H1 (cell line): ENCODE measurements at regions not wholly inside any gene's neighbourhood (a gene's known extent, or its start where the extent isn't known, plus 50 kb on each side); places are given as distances from the start of the nearest gene placed in this dataset.

ENCODE experiments used
- CTCF ChIA-PET: fragments of 300-600 bp; sonication (Branson Sonifier 250); formaldehyde crosslinking; loops from one replicate; lab custom pipeline; 2021; ENCODE audit not compliant: partially characterized antibody; lab: Charles Lee
- POLR2A ChIA-PET: fragments of 300-600 bp; sonication (Branson Sonifier 250); formaldehyde crosslinking; loops from one replicate; lab custom pipeline; 2021; ENCODE audit warnings: inconsistent platforms; ENCODE audit not compliant: partially characterized antibody; lab: Charles Lee
- DNase-seq, 2 experiments: peaks; one replicate each; pipeline versions ENCODE4 v3.0.0 to v3.0.0-alpha.2; 2010 to 2022; ENCODE audit warnings: low spot score in 2 of 2, low read depth in 1 of 2, mixed read lengths in 1 of 2
- FAIRE-seq: peaks from 2 replicates; lab custom pipeline; 2011; peaks lifted over from hg19 to GRCh38; lab: Jason Lieb, UNC
- H2AFZ ChIP-seq: 2 replicates; pipeline ENCODE4 v1.8.1; 2012; ENCODE audit warnings: low read length, inconsistent platforms
- H2AK5ac ChIP-seq: 2 replicates; pipeline ENCODE4 v1.6.1; 2013; ENCODE audit warnings: low read depth, low read length
- H2BK120ac ChIP-seq: replicated peaks from 2 replicates; pipeline ENCODE3; 2013; ENCODE audit warnings: low read depth, low read length, inconsistent platforms
- H2BK12ac ChIP-seq: 2 replicates; pipeline ENCODE4 v1.6.1; 2013; ENCODE audit warnings: low read depth, low read length
- H2BK15ac ChIP-seq: 2 replicates; pipeline ENCODE4 v1.6.1; 2013; ENCODE audit warnings: low read length
- H2BK20ac ChIP-seq: 2 replicates; pipeline ENCODE4 v1.6.1; 2013; ENCODE audit warnings: low read length
- H2BK5ac ChIP-seq: 2 replicates; pipeline ENCODE4 v1.6.1; 2013; ENCODE audit warnings: low read depth, low read length
- H3K14ac ChIP-seq: 2 replicates; pipeline ENCODE4 v1.6.1; 2013; ENCODE audit warnings: inconsistent platforms; ENCODE audit not compliant: insufficient read length
- H3K18ac ChIP-seq: 2 replicates; pipeline ENCODE4 v1.6.1; 2013; ENCODE audit warnings: low read length; ENCODE audit errors: extremely low read depth
- H3K23ac ChIP-seq: 2 replicates; pipeline ENCODE4 v1.6.1; 2013; ENCODE audit warnings: inconsistent platforms; ENCODE audit not compliant: insufficient read length
- H3K23me2 ChIP-seq: 2 replicates; pipeline ENCODE4 v1.6.1; 2013; ENCODE audit warnings: low read depth, low read length
- H3K27ac ChIP-seq: 2 replicates; pipeline ENCODE4 v1.6.1; 2011; ENCODE audit warnings: low read depth, low read length, inconsistent platforms
- H3K27me3 ChIP-seq, 4 experiments: replicated peaks in 1 of 4; 1 replicate in 1 of 4; 2 replicates in 3 of 4; pipeline versions ENCODE4 v1.6.1 to v1.8.1; 2011 to 2013; ENCODE audit warnings: low read length in 3 of 4, mild to moderate bottlenecking in 3 of 4, inconsistent platforms in 2 of 4, mixed read lengths in 2 of 4, moderate library complexity in 1 of 4; ENCODE audit not compliant: control insufficient read depth in 3 of 4, insufficient read depth in 3 of 4; ENCODE audit errors: extremely low read depth in 1 of 4
- H3K36me3 ChIP-seq, 4 experiments: 2 replicates each; pipeline versions ENCODE4 v1.6.1 to v1.8.1; 2011 to 2013; ENCODE audit warnings: mild to moderate bottlenecking in 4 of 4, low read length in 3 of 4, moderate library complexity in 2 of 4, control low read depth in 1 of 4, inconsistent platforms in 1 of 4; ENCODE audit not compliant: insufficient read depth in 4 of 4, control insufficient read depth in 2 of 4
- H3K4ac ChIP-seq: replicated peaks from 2 replicates; pipeline ENCODE3; 2013; ENCODE audit warnings: low read length, low read depth, mixed read lengths, inconsistent platforms; ENCODE audit not compliant: insufficient read length
- H3K4me1 ChIP-seq, 4 experiments: replicated peaks in 1 of 4; 1 replicate in 1 of 4; 2 replicates in 3 of 4; pipeline versions ENCODE4 v1.6.1 to v1.8.1; 2011 to 2013; ENCODE audit warnings: low read length in 3 of 4, inconsistent platforms in 2 of 4, mixed read lengths in 1 of 4; ENCODE audit not compliant: insufficient read depth in 4 of 4, control insufficient read depth in 3 of 4
- H3K4me2 ChIP-seq, 2 experiments: 2 replicates each; pipeline versions ENCODE4 v1.6.1 to v1.8.1; 2011 to 2013; ENCODE audit warnings: low read depth in 2 of 2, low read length in 2 of 2, control low read depth in 1 of 2, inconsistent platforms in 1 of 2, mild to moderate bottlenecking in 1 of 2; ENCODE audit not compliant: insufficient read depth in 1 of 2
- H3K4me3 ChIP-seq, 4 experiments: fragments of 200-600, 300-600 bp in 1 of 4; sonication (generic), shearing (Covaris generic), sonication (Bioruptor Twin) in 1 of 4; 2 replicates each; pipeline versions ENCODE4 v1.5.1 to v1.8.1; 2011 to 2016; ENCODE audit warnings: low read length in 4 of 4, low read depth in 3 of 4, control low read depth in 2 of 4, inconsistent platforms in 2 of 4, mild to moderate bottlenecking in 2 of 4, mixed read lengths in 1 of 4, moderate library complexity in 1 of 4; ENCODE audit not compliant: insufficient read depth in 2 of 4; ENCODE audit errors: extremely low read depth in 1 of 4
- H3K56ac ChIP-seq: replicated peaks from 2 replicates; pipeline ENCODE3; 2013; ENCODE audit warnings: low read depth, mild to moderate bottlenecking, mixed read lengths, low read length, inconsistent platforms; ENCODE audit not compliant: insufficient read length
- H3K79me1 ChIP-seq: 2 replicates; pipeline ENCODE4 v1.6.1; 2013; ENCODE audit warnings: low read depth, low read length, control low read depth
- H3K79me2 ChIP-seq, 2 experiments: 2 replicates each; pipeline versions ENCODE4 v1.6.1 to v1.8.1; 2012 to 2013; ENCODE audit warnings: low read length in 2 of 2, mild to moderate bottlenecking in 2 of 2, inconsistent platforms in 1 of 2; ENCODE audit not compliant: insufficient read depth in 2 of 2, control insufficient read depth in 1 of 2
- H3K9ac ChIP-seq, 4 experiments: replicated peaks in 1 of 4; 1 replicate in 1 of 4; 2 replicates in 3 of 4; pipeline versions ENCODE4 v1.6.1 to v1.8.1; 2011 to 2013; ENCODE audit warnings: low read depth in 3 of 4, low read length in 3 of 4, control low read depth in 2 of 4, mild to moderate bottlenecking in 2 of 4, moderate library complexity in 2 of 4, inconsistent platforms in 1 of 4; ENCODE audit errors: extremely low read depth in 1 of 4
- H3K9me3 ChIP-seq, 2 experiments: 2 replicates each; pipeline versions ENCODE4 v1.6.1 to v1.8.1; 2012 to 2013; ENCODE audit warnings: mild to moderate bottlenecking in 2 of 2, moderate library complexity in 2 of 2, control low read depth in 1 of 2, inconsistent platforms in 1 of 2, low read depth in 1 of 2, low read length in 1 of 2, mixed read lengths in 1 of 2; ENCODE audit not compliant: insufficient read depth in 2 of 2
- H4K20me1 ChIP-seq, 2 experiments: replicated peaks in 1 of 2; 2 replicates each; pipeline versions ENCODE3 to v1.8.1; 2011 to 2013; ENCODE audit warnings: inconsistent platforms in 2 of 2, low read length in 2 of 2, mild to moderate bottlenecking in 1 of 2; ENCODE audit not compliant: insufficient read depth in 2 of 2, control insufficient read depth in 1 of 2
- H4K5ac ChIP-seq: 2 replicates; pipeline ENCODE4 v1.6.1; 2013; ENCODE audit warnings: low read length, low read depth, mixed read lengths, inconsistent platforms; ENCODE audit not compliant: insufficient read length
- H4K8ac ChIP-seq: 2 replicates; pipeline ENCODE4 v1.8.0; 2013; ENCODE audit warnings: mild to moderate bottlenecking, moderate library complexity, low read length, inconsistent platforms; ENCODE audit not compliant: insufficient read depth; ENCODE audit errors: extremely low read depth
- H4K91ac ChIP-seq: replicated peaks from 2 replicates; pipeline ENCODE3; 2013; ENCODE audit warnings: low read length, mixed read lengths, inconsistent platforms; ENCODE audit not compliant: insufficient read length
- CREB1 ChIP-seq: IDR thresholded peaks from 2 replicates; pipeline ENCODE4 v1.6.1; 2012; ENCODE audit warnings: inconsistent platforms
- EGR1 ChIP-seq: IDR thresholded peaks from 2 replicates; pipeline ENCODE4 v1.6.1; 2011; ENCODE audit warnings: low read depth, low read length, borderline replicate concordance
- KDM4A ChIP-seq: IDR thresholded peaks from one replicate; pipeline ENCODE4 v1.7.1; 2012; ENCODE audit warnings: low read depth, mild to moderate bottlenecking, moderate library complexity, low read length, inconsistent platforms; ENCODE audit not compliant: severe bottlenecking
- RAD21 ChIP-seq, 2 experiments: IDR thresholded peaks in 1 of 2; conservative IDR thresholded peaks in 1 of 2; 2 replicates each; pipeline ENCODE4 v1.6.1; 2011; ENCODE audit warnings: low read depth in 2 of 2, low read length in 2 of 2, improper control_type of control experiment in 1 of 2, inconsistent platforms in 1 of 2, mild to moderate bottlenecking in 1 of 2, moderate library complexity in 1 of 2
- RFX5 ChIP-seq: IDR thresholded peaks from 2 replicates; pipeline ENCODE4 v1.6.1; 2011; ENCODE audit warnings: low read depth, low read length, improper control_type of control experiment, borderline replicate concordance
- RXRA ChIP-seq: IDR thresholded peaks from 2 replicates; pipeline ENCODE4 v1.6.1; 2011; ENCODE audit warnings: low read depth, mild to moderate bottlenecking, low read length, moderate library complexity; ENCODE audit not compliant: insufficient read depth
- SP2 ChIP-seq: IDR thresholded peaks from 2 replicates; pipeline ENCODE4 v1.6.1; 2012; ENCODE audit warnings: mild to moderate bottlenecking, low read length, inconsistent platforms
- WGBS, 2 experiments: shearing (Covaris generic) in 1 of 2; methylation state at CpG; one replicate each; pipeline versions ENCODE4 v1.1.6 to v1.1.7; 2013 to 2015; ENCODE audit warnings: low lambda C conversion rate in 2 of 2, mixed read lengths in 2 of 2, inconsistent platforms in 1 of 2, low coverage in 1 of 2, missing lambda C conversion rate in 1 of 2; ENCODE audit not compliant: insufficient replicate concordance in 2 of 2, insufficient coverage in 1 of 2, insufficient read length in 1 of 2; ENCODE audit errors: extremely low coverage in 1 of 2, missing lambda C conversion rate in 1 of 2; 5-methylcytosine and 5-hydroxymethylcytosine counted together

GRCh38 chr18:55079481-55080355 is 120.5 kb upstream of the CCDC68 start:
- Histone ChIP-seq H3K9ac (no peak overlapping the region), H3K4me3 (no peak overlapping the region)
- no peak for TF ChIP-seq KDM4A
- no peak for TF ChIP-seq RAD21 (IDR thresholded peaks at IDR 0.05 in 1 of 2, conservative IDR thresholded peaks at IDR 0.05 in 1 of 2; ENCODE audit: low read depth in 2 of 2, low read length in 2 of 2)
- no peak for TF ChIP-seq CREB1
- no peak for TF ChIP-seq RFX5
- TF ChIP-seq EGR1: no peak
- TF ChIP-seq RXRA: no peak
- no peak for TF ChIP-seq SP2
- TF ChIP-seq, all 59 proteins: peak for 0
- Histone ChIP-seq H2AFZ (0 out of 2 replicates have a peak overlapping the region, but pooled peaks have one; percentile 24), H3K56ac (no peak overlapping the region), H4K5ac (no peak overlapping the region), H2BK15ac (no peak overlapping the region), H3K14ac (no peak overlapping the region), H3K36me3 (no peaks in the 10 kb centered on the region), H3K79me1 (no peaks in the 10 kb centered on the region; the same call in 1 of the 2 replicates), H3K4me1 (no peaks in the 10 kb centered on the region), H3K4me2 (no peak overlapping the region), H2AK5ac (no peak overlapping the region), H2BK5ac (no peak overlapping the region), H2BK120ac (no peak overlapping the region), H3K4ac (no peak overlapping the region), H3K9me3 (no peaks in the 10 kb centered on the region), H4K20me1 (no peaks in the 10 kb centered on the region), H3K27ac (no peak overlapping the region), H3K18ac (no peak overlapping the region), H3K23me2 (no peaks in the 10 kb centered on the region), H2BK12ac (no peak overlapping the region), H4K8ac (no peak overlapping the region; the same call in 1 of the 2 replicates), H2BK20ac (no peak overlapping the region), H4K91ac (no peak overlapping the region), H3K23ac (no peak overlapping the region), H3K27me3 (no peaks in the 10 kb centered on the region), H3K79me2 (no peaks in the 10 kb centered on the region)
- CTCF ChIA-PET: interaction anchor here (0.5 to 0.8 kb wide), 2 partner anchors 50 to 65 kb away, joined by 3 read pairs; no protein-coding TSS in a partner anchor
- no peak for FAIRE-seq
- DNase-seq: no peak
- 91% methylated on average over 17 of the region's 17 CpGs; no CpG with 5 or more reads in 1 of the 2 experiments for whole genome bisulfite sequencing, 2 experiments
- POLR2A ChIA-PET: no interaction called here
